NB4 (cell line): ENCODE measurements at regions not wholly inside any gene's neighbourhood (a gene's known extent, or its start where the extent isn't known, plus 50 kb on each side); places are given as distances from the start of the nearest gene placed in this dataset.

ENCODE experiments used
- DNase-seq: peaks from one replicate; pipeline ENCODE4 v3.0.0; 2010; ENCODE audit warnings: low read depth
- H3K4me3 ChIP-seq: one replicate; pipeline ENCODE4 v1.5.1; 2011; ENCODE audit warnings: mild to moderate bottlenecking, low read depth, low read length, moderate library complexity
- CTCF ChIP-seq: IDR thresholded peaks from one replicate; pipeline ENCODE4 v1.5.1; 2012; ENCODE audit warnings: low read depth, low read length
- MYC ChIP-seq: IDR thresholded peaks from 2 replicates; pipeline ENCODE4 v1.6.1; 2011; ENCODE audit warnings: low read depth, low read length
- POLR2A ChIP-seq: IDR thresholded peaks from 2 replicates; pipeline ENCODE4 v1.6.1; 2011; ENCODE audit warnings: mild to moderate bottlenecking; ENCODE audit not compliant: insufficient read length; ENCODE audit errors: extremely low read depth
- TF ChIP-seq, protein P1 (sequence below): IDR thresholded peaks from 2 replicates; pipeline ENCODE4 v1.6.1; 2011; ENCODE audit warnings: low read depth, low read length

DNA sequence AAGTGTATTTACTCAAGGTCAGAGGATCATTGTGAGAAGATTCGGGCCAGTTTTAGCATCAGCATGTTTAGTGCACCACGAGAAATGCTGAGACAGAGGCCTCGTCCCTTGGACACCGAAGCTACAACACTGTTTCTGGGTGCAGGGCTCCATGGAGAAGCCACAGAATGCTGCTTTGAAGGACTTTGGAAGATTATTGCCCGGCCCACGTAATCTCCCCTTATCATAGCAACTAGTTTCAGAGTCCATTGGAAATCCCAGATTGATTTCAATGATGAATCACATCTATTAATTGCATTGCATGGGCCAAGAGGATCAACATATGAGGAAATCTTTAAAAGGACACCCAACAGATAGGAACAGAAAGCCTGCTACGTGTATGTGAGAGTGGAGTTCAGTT, 156.0 kb downstream of the MAF start:
- TF ChIP-seq MYC = no peak
- TF ChIP-seq CTCF = no peak
- TF ChIP-seq POLR2A = no peak
- TF ChIP-seq, protein P1, sequence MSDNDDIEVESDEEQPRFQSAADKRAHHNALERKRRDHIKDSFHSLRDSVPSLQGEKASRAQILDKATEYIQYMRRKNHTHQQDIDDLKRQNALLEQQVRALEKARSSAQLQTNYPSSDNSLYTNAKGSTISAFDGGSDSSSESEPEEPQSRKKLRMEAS = no peak
- DNase-seq = no peak
- no peak overlapping the region for H3K4me3 ChIP-seq

DNA sequence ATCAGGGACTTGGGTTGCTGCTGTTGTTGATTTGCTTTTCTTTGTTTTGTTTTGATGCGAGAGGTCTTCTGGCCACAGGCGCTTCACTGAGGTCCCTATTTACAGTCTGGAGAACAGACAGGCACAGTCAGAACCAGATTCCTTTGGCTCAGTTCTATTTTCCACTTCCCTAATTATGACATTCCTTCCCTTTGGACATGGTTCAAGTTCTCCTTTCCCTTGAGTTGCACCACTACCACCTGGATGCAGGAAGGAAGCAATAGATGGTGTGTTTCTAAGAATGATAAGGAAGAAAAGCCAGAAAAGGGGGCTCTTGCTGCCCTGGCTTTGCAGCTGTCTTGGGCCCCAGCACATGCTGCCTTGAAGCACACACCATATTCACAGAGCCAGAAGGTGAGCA, 160.6 kb downstream of the MAF start:
- TF ChIP-seq MYC (no peak), CTCF (no peak), POLR2A (no peak)
- TF ChIP-seq, protein P1 = no peak
- H3K4me3 ChIP-seq = no peak overlapping the region
- no peak for DNase-seq

DNA sequence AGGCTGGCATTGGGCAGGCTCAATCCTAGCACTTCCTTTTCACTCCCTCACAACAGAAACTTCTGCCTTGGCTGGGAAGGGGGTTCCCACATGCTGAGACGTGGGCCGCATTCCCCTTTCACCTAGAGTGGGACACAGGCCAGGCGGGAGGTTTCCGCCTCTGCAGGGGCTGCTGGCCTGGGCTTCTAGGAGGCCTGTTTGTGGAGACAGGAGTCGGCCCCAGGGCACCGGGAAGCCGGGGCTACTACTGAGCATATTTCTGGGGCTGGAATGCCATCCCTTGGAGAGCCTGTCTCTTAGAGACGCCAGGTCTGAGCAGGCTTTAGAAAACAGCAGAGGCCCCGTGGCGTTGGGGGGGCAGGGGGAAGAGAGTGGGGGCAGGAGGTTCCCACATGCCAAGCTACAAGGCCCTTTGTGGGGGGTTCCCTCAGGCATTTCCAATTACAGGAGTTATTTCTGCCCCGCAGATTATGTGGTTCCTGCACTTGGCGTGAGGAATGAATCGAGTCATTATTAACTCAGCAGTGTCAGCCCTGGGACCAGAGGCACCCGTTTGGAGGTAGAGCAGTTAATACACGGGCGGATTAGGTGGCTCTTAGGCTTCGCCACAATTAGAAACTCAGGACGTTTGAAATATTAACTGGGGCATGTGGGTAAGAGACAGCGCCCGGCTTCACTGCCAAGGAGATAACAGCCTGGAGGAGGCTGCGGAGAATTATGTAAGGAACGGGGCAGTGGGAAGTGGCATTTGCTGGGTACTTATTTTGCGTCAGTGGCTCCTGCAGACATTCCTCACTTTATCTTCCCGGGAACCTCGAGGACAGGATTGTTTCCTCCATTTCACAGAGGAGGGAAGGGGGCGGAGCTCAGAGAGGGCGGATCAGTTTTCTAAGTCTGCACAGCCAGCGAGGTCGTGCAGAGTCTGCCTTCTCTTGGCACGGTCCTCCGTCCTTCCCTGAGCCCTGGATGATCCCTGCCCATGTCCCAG, 162.5 kb downstream of the MAF start:
- no peak for DNase-seq
- TF ChIP-seq CTCF (no peak), POLR2A (no peak), MYC (no peak)
- TF ChIP-seq, protein P1 = no peak
- no peak overlapping the region for H3K4me3 ChIP-seq

- H3K4me3 ChIP-seq = no peak overlapping the region
- DNase-seq = no peak
- no peak for TF ChIP-seq MYC
- TF ChIP-seq, protein P1 = no peak
- no peak for TF ChIP-seq CTCF
- no peak for TF ChIP-seq POLR2A
Measured at GRCh38 chr16:79436885-79437284, 163.7 kb downstream of the MAF start.

GRCh38 chr16:79434771-79435170, 165.8 kb downstream of the MAF start:
- no peak overlapping the region for H3K4me3 ChIP-seq
- no peak for TF ChIP-seq CTCF
- no peak for TF ChIP-seq POLR2A
- no peak for TF ChIP-seq MYC
- TF ChIP-seq, protein P1 = no peak
- DNase-seq = no peak
